Adrenal gland (tissue), 5 donors: ENCODE measurements at regions not wholly inside any gene's neighbourhood (a gene's known extent, or its start where the extent isn't known, plus 50 kb on each side); places are given as distances from the start of the nearest gene placed in this dataset.

Source experiments
- POLR2A ChIP-seq, 2 donors: fragments of 450-650 bp; IDR thresholded peaks; one replicate each; pipeline ENCODE4 v1.6.1; 2017; ENCODE audit warnings: antibody characterized with exemption in 2 of 2, mild to moderate bottlenecking in 2 of 2, moderate library complexity in 1 of 2
- TF ChIP-seq, protein P1 (sequence below), 6 experiments: fragments of 450-650 bp in 4 of 6; fragments of 200-600 bp in 2 of 6; sonication (generic) in 1 of 6; IDR thresholded peaks; 1 replicate in 5 of 6; 2 replicates in 1 of 6; pipeline versions ENCODE4 v1.5.1 to v1.8.0; 2016 to 2021; ENCODE audit warnings: antibody characterized with exemption in 6 of 6, mild to moderate bottlenecking in 2 of 6, moderate library complexity in 1 of 6
- donor health status: DM: no; HTN: no; CAD: no.

DNA sequence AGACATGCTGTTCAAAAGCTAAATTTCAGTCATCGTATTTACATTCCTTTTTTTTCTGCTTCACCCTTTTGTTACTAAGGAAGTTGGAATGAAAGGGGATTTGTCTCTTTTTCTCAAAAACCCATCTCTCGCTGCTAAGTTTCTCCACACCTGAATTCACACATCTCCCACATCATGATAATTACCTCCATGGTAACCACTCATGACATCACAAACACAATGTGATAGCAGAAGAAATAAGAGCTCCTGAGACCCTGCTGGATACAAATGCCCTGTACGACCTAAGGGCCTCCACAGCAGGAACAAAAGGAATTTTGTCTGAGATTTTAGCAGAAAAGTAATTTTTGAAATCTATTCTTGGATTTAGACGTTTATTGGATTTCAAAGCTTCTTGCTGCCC, 82.6 kb upstream of the GNAO1 start:
- no peak for TF ChIP-seq POLR2A (IDR thresholded peaks at IDR 0.05)
- TF ChIP-seq, protein P1, sequence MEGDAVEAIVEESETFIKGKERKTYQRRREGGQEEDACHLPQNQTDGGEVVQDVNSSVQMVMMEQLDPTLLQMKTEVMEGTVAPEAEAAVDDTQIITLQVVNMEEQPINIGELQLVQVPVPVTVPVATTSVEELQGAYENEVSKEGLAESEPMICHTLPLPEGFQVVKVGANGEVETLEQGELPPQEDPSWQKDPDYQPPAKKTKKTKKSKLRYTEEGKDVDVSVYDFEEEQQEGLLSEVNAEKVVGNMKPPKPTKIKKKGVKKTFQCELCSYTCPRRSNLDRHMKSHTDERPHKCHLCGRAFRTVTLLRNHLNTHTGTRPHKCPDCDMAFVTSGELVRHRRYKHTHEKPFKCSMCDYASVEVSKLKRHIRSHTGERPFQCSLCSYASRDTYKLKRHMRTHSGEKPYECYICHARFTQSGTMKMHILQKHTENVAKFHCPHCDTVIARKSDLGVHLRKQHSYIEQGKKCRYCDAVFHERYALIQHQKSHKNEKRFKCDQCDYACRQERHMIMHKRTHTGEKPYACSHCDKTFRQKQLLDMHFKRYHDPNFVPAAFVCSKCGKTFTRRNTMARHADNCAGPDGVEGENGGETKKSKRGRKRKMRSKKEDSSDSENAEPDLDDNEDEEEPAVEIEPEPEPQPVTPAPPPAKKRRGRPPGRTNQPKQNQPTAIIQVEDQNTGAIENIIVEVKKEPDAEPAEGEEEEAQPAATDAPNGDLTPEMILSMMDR (IDR thresholded peaks at IDR 0.05): no peak
